HL-60 (cell line): ENCODE measurements at regions not wholly inside any gene's neighbourhood (a gene's known extent, or its start where the extent isn't known, plus 50 kb on each side); places are given as distances from the start of the nearest gene placed in this dataset.

Experiments used
- GABPA ChIP-seq: IDR thresholded peaks from 2 replicates; pipeline ENCODE4 v1.6.1; 2012; ENCODE audit warnings: low read depth
- POLR2AphosphoS5 ChIP-seq: IDR thresholded peaks from 2 replicates; pipeline ENCODE4 v1.6.1; 2012; ENCODE audit warnings: low read depth
- TF ChIP-seq, protein P1 (sequence below): IDR thresholded peaks from one replicate; pipeline ENCODE4 v1.5.1; 2011; ENCODE audit warnings: low read length, control low read depth, inconsistent platforms; ENCODE audit not compliant: insufficient read depth
- TF ChIP-seq, protein P2 (sequence below): IDR thresholded peaks from 2 replicates; pipeline ENCODE4 v1.6.1; 2012; ENCODE audit warnings: low read depth; ENCODE audit not compliant: insufficient replicate concordance

DNA sequence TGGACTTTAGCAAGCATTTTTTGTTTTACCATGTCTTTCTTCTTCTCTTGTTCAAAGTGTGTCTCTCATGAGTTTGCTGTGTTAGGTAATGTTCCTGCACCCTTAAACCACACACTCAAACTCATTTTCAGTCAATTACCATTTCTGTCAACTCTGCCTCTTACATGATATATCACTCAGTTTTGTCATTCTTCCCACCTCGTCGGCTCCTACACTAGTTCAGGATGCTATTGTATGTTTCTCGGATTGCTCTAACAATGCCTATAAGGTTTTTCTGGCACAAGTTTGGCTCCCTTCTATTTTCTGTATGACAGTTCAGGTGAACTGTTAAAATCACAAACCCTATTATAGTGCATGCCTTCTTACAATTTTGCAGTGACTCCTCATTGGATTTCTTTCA lies 260.8 kb upstream of the NAV3 start:
- TF ChIP-seq, protein P1, sequence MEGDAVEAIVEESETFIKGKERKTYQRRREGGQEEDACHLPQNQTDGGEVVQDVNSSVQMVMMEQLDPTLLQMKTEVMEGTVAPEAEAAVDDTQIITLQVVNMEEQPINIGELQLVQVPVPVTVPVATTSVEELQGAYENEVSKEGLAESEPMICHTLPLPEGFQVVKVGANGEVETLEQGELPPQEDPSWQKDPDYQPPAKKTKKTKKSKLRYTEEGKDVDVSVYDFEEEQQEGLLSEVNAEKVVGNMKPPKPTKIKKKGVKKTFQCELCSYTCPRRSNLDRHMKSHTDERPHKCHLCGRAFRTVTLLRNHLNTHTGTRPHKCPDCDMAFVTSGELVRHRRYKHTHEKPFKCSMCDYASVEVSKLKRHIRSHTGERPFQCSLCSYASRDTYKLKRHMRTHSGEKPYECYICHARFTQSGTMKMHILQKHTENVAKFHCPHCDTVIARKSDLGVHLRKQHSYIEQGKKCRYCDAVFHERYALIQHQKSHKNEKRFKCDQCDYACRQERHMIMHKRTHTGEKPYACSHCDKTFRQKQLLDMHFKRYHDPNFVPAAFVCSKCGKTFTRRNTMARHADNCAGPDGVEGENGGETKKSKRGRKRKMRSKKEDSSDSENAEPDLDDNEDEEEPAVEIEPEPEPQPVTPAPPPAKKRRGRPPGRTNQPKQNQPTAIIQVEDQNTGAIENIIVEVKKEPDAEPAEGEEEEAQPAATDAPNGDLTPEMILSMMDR: no peak
- TF ChIP-seq, protein P2, sequence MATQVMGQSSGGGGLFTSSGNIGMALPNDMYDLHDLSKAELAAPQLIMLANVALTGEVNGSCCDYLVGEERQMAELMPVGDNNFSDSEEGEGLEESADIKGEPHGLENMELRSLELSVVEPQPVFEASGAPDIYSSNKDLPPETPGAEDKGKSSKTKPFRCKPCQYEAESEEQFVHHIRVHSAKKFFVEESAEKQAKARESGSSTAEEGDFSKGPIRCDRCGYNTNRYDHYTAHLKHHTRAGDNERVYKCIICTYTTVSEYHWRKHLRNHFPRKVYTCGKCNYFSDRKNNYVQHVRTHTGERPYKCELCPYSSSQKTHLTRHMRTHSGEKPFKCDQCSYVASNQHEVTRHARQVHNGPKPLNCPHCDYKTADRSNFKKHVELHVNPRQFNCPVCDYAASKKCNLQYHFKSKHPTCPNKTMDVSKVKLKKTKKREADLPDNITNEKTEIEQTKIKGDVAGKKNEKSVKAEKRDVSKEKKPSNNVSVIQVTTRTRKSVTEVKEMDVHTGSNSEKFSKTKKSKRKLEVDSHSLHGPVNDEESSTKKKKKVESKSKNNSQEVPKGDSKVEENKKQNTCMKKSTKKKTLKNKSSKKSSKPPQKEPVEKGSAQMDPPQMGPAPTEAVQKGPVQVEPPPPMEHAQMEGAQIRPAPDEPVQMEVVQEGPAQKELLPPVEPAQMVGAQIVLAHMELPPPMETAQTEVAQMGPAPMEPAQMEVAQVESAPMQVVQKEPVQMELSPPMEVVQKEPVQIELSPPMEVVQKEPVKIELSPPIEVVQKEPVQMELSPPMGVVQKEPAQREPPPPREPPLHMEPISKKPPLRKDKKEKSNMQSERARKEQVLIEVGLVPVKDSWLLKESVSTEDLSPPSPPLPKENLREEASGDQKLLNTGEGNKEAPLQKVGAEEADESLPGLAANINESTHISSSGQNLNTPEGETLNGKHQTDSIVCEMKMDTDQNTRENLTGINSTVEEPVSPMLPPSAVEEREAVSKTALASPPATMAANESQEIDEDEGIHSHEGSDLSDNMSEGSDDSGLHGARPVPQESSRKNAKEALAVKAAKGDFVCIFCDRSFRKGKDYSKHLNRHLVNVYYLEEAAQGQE: no peak
- TF ChIP-seq GABPA (no peak), POLR2AphosphoS5 (no peak)
